Left lung (tissue), 4 donors: ENCODE measurements at regions not wholly inside any gene's neighbourhood (a gene's known extent, or its start where the extent isn't known, plus 50 kb on each side); places are given as distances from the start of the nearest gene placed in this dataset.
A peak's percentile ranks its signal among the peaks of the same experiment; 100 is the strongest.

Experiments
- ATAC-seq: fragments of 200-7000 bp; cut with Tn5 transposase; one replicate; pipeline ENCODE4 v1.9.1; 2020; ENCODE audit warnings: moderate library complexity
- DNase-seq, 4 donors: peaks; one replicate each; pipeline ENCODE4 v3.0.0-alpha.2; 2013 to 2020
- H3K27ac ChIP-seq, 2 donors: fragments of 200-600 bp; sonication (generic) in 1 of 2; one replicate each; pipeline versions ENCODE4 v1.5.0 to v1.8.0; 2020 to 2021
- H3K27me3 ChIP-seq, 2 donors: fragments of 200-600 bp; sonication (generic) in 1 of 2; one replicate each; pipeline versions ENCODE4 v1.5.0 to v1.8.0; 2020 to 2021
- H3K36me3 ChIP-seq, 2 donors: fragments of 200-600 bp; sonication (generic) in 1 of 2; one replicate each; pipeline versions ENCODE4 v1.5.0 to v1.8.0; 2020 to 2021
- H3K4me1 ChIP-seq, 2 donors: fragments of 200-600 bp; one replicate each; pipeline ENCODE4 v1.8.0; 2021
- H3K4me3 ChIP-seq, 2 donors: fragments of 200-600 bp; sonication (generic) in 1 of 2; one replicate each; pipeline versions ENCODE4 v1.5.0 to v1.8.0; 2020 to 2021; ENCODE audit warnings: mild to moderate bottlenecking in 1 of 2
- H3K9me3 ChIP-seq, 2 donors: fragments of 200-600 bp; sonication (generic) in 1 of 2; one replicate each; pipeline versions ENCODE4 v1.5.0 to v1.8.0; 2020 to 2021
- intact Hi-C, 2 donors: fragments of 100-400 bp; cut with DNase I; formaldehyde crosslinking; loops; one replicate each; pipeline versions ENCODE4 v1.11.2 to v1.14.2; 2022
- TF ChIP-seq, protein P1 (sequence below), 2 donors: fragments of 200-600 bp; sonication (generic) in 1 of 2; IDR thresholded peaks; one replicate each; pipeline versions ENCODE4 v1.5.0 to v1.8.0; 2021; ENCODE audit warnings: antibody characterized with exemption in 2 of 2
- donor health status: DM: no; HTN: yes; CAD: no.
- donor health status: DM: no; HTN: no; CAD: no.

- DNase-seq, result no peak
- TF ChIP-seq, protein P1, sequence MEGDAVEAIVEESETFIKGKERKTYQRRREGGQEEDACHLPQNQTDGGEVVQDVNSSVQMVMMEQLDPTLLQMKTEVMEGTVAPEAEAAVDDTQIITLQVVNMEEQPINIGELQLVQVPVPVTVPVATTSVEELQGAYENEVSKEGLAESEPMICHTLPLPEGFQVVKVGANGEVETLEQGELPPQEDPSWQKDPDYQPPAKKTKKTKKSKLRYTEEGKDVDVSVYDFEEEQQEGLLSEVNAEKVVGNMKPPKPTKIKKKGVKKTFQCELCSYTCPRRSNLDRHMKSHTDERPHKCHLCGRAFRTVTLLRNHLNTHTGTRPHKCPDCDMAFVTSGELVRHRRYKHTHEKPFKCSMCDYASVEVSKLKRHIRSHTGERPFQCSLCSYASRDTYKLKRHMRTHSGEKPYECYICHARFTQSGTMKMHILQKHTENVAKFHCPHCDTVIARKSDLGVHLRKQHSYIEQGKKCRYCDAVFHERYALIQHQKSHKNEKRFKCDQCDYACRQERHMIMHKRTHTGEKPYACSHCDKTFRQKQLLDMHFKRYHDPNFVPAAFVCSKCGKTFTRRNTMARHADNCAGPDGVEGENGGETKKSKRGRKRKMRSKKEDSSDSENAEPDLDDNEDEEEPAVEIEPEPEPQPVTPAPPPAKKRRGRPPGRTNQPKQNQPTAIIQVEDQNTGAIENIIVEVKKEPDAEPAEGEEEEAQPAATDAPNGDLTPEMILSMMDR (IDR thresholded peaks at IDR 0.05), result no peak
- H3K27me3 ChIP-seq, result no peaks in the 10 kb centered on the region
- ATAC-seq, result no peak
- H3K27ac ChIP-seq, result no peak overlapping the region
- intact Hi-C loops, result no loop called here
- no peaks in the 10 kb centered on the region for H3K9me3 ChIP-seq
- no peaks in the 10 kb centered on the region for H3K4me1 ChIP-seq
- no peaks in the 10 kb centered on the region for H3K36me3 ChIP-seq
- H3K4me3 ChIP-seq, result no peak overlapping the region
Observed at GRCh38 chr6:54008589-54008988, 102.7 kb upstream of the MLIP start.

DNA sequence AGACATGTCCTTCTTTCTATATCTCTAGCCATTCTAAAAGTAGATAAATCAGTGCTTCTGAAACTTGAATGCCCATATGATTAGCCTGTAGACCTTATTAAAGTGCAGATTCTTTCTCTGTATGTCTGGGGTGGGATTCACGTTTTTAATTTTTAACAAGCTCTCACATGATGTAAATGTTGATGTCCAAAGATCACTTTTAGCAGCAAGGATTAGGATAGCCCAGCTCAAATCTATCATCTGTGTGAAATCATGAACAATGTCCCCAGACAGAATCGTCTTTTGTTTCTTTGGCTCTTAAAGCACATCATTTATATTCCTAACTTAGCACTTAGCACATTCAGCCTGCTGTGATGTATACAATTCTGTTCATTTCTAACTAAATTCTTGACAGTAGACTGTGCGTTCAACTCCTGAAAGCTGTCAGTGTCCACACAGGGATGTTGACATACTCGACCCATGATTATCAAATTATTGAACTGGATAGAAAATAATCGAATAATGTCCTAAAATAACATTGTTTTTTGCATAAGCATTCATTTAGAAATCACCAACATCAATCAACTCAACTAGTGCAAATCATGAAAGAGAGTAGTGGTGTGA, 102.1 kb upstream of the MLIP start:
- Histone ChIP-seq H3K36me3 (no peaks in the 10 kb centered on the region), H3K9me3 (no peaks in the 10 kb centered on the region), H3K27ac (no peak overlapping the region), H3K4me1 (no peaks in the 10 kb centered on the region), H3K27me3 (no peaks in the 10 kb centered on the region), H3K4me3 (no peak overlapping the region)
- TF ChIP-seq, protein P1 (IDR thresholded peaks at IDR 0.05), result no peak
- DNase-seq, result no peak
- no peak for ATAC-seq
- intact Hi-C loops, result no loop called here

- H3K27me3 ChIP-seq, result no peaks in the 10 kb centered on the region
- intact Hi-C loops, result no loop called here
- H3K36me3 ChIP-seq, result no peaks in the 10 kb centered on the region
- no peaks in the 10 kb centered on the region for H3K9me3 ChIP-seq
- DNase-seq (no peak), ATAC-seq (peak; percentile 49)
- no peaks in the 10 kb centered on the region for H3K4me1 ChIP-seq
- TF ChIP-seq, protein P1 (IDR thresholded peaks at IDR 0.05), result no peak
- H3K27ac ChIP-seq, result no peak overlapping the region
- no peak overlapping the region for H3K4me3 ChIP-seq
Observed at GRCh38 chr6:54010340-54011276, 100.6 kb upstream of the MLIP start.

- Histone ChIP-seq H3K27me3 (no peaks in the 10 kb centered on the region), H3K36me3 (no peaks in the 10 kb centered on the region), H3K9me3 (no peaks in the 10 kb centered on the region), H3K4me1 (no peaks in the 10 kb centered on the region), H3K4me3 (no peak overlapping the region), H3K27ac (no peak overlapping the region)
- intact Hi-C loops, result no loop called here
- TF ChIP-seq, protein P1 (IDR thresholded peaks at IDR 0.05), result no peak
- no peak for DNase-seq
- no peak for ATAC-seq
Observed at GRCh38 chr6:54011277-54011648, 100.0 kb upstream of the MLIP start.

DNA sequence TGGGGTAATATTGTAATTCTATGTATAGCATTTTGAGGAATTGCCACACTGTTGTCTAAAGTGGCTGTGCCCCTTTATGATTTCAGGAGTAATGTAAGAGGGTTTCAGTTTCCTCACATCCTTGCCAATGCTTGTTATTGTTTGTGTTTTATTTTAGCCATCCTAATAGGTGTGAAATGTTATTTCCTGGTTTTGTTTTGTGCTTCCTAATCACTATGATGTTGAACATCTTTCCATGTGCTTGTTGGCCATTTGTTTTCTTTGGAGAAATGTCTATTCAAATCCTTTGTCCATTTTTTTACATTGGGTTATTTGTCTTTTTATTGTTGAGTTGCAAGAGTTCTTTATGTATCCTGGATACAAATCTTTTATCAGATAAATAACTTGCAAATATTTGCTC, 97.3 kb upstream of the MLIP start:
- Histone ChIP-seq H3K27ac (no peak overlapping the region), H3K4me1 (no peaks in the 10 kb centered on the region), H3K9me3 (no peaks in the 10 kb centered on the region), H3K4me3 (no peak overlapping the region), H3K36me3 (no peaks in the 10 kb centered on the region), H3K27me3 (no peaks in the 10 kb centered on the region)
- ATAC-seq (no peak), DNase-seq (no peak)
- TF ChIP-seq, protein P1 (IDR thresholded peaks at IDR 0.05), result no peak
- intact Hi-C loops, result no loop called here
